ENCODE measurements at regions not wholly inside any gene's neighbourhood (a gene's known extent, or its start where the extent isn't known, plus 50 kb on each side); places are given as distances from the start of the nearest gene placed in this dataset.

GRCh38 chr1:38292969-38293368 lies 246.4 kb upstream of the POU3F1 start:
- ATAC-seq: no peak
- TF ChIP-seq ZNF70 (CRISPR knock-in tag; IDR thresholded peaks at IDR 0.05) (no peak), ARNTL (CRISPR knock-in tag; IDR thresholded peaks at IDR 0.05; ENCODE audit: borderline replicate concordance, low read depth) (no peak), GLIS3 (CRISPR knock-in tag; IDR thresholded peaks at IDR 0.05) (no peak), TCF4 (CRISPR knock-in tag; IDR thresholded peaks at IDR 0.05; ENCODE audit: borderline replicate concordance) (no peak)

GRCh38 chr1:38291906-38292521 lies 245.4 kb upstream of the POU3F1 start:
- no peak for ATAC-seq
- TF ChIP-seq CSDC2 (CRISPR knock-in tag; IDR thresholded peaks at IDR 0.05) (no peak), GLIS3 (CRISPR knock-in tag; IDR thresholded peaks at IDR 0.05) (no peak), ZFP3 (CRISPR knock-in tag; IDR thresholded peaks at IDR 0.05) (no peak), ARNTL (CRISPR knock-in tag; IDR thresholded peaks at IDR 0.05; ENCODE audit: borderline replicate concordance, low read depth) (no peak), SNAI2 (CRISPR knock-in tag; IDR thresholded peaks at IDR 0.05) (no peak), ZNF70 (CRISPR knock-in tag; IDR thresholded peaks at IDR 0.05) (no peak), OSR1 (CRISPR knock-in tag; IDR thresholded peaks at IDR 0.05) (no peak), ISL1 (CRISPR knock-in tag; IDR thresholded peaks at IDR 0.05) (no peak), ZNF8 (CRISPR knock-in tag; IDR thresholded peaks at IDR 0.05) (no peak), ESRRG (CRISPR knock-in tag; IDR thresholded peaks at IDR 0.05) (no peak), PATZ1 (CRISPR knock-in tag; IDR thresholded peaks at IDR 0.05; ENCODE audit: borderline replicate concordance) (no peak), BACH2 (CRISPR knock-in tag; IDR thresholded peaks at IDR 0.05; ENCODE audit: borderline replicate concordance) (no peak)
- TF ChIP-seq, protein P1, sequence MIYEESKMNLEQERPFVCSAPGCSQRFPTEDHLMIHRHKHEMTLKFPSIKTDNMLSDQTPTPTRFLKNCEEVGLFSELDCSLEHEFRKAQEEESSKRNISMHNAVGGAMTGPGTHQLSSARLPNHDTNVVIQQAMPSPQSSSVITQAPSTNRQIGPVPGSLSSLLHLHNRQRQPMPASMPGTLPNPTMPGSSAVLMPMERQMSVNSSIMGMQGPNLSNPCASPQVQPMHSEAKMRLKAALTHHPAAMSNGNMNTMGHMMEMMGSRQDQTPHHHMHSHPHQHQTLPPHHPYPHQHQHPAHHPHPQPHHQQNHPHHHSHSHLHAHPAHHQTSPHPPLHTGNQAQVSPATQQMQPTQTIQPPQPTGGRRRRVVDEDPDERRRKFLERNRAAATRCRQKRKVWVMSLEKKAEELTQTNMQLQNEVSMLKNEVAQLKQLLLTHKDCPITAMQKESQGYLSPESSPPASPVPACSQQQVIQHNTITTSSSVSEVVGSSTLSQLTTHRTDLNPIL (CRISPR knock-in tag; IDR thresholded peaks at IDR 0.05; ENCODE audit: low read depth): no peak
- TF ChIP-seq, protein P2, sequence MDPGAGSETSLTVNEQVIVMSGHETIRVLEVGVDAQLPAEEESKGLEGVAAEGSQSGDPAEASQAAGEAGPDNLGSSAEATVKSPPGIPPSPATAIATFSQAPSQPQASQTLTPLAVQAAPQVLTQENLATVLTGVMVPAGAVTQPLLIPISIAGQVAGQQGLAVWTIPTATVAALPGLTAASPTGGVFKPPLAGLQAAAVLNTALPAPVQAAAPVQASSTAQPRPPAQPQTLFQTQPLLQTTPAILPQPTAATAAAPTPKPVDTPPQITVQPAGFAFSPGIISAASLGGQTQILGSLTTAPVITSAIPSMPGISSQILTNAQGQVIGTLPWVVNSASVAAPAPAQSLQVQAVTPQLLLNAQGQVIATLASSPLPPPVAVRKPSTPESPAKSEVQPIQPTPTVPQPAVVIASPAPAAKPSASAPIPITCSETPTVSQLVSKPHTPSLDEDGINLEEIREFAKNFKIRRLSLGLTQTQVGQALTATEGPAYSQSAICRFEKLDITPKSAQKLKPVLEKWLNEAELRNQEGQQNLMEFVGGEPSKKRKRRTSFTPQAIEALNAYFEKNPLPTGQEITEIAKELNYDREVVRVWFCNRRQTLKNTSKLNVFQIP (CRISPR knock-in tag; IDR thresholded peaks at IDR 0.05; ENCODE audit: borderline replicate concordance, low read depth): no peak
- TF ChIP-seq, protein P3, sequence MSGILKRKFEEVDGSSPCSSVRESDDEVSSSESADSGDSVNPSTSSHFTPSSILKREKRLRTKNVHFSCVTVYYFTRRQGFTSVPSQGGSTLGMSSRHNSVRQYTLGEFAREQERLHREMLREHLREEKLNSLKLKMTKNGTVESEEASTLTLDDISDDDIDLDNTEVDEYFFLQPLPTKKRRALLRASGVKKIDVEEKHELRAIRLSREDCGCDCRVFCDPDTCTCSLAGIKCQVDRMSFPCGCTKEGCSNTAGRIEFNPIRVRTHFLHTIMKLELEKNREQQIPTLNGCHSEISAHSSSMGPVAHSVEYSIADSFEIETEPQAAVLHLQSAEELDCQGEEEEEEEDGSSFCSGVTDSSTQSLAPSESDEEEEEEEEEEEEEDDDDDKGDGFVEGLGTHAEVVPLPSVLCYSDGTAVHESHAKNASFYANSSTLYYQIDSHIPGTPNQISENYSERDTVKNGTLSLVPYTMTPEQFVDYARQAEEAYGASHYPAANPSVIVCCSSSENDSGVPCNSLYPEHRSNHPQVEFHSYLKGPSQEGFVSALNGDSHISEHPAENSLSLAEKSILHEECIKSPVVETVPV (CRISPR knock-in tag; IDR thresholded peaks at IDR 0.05): no peak

DNA sequence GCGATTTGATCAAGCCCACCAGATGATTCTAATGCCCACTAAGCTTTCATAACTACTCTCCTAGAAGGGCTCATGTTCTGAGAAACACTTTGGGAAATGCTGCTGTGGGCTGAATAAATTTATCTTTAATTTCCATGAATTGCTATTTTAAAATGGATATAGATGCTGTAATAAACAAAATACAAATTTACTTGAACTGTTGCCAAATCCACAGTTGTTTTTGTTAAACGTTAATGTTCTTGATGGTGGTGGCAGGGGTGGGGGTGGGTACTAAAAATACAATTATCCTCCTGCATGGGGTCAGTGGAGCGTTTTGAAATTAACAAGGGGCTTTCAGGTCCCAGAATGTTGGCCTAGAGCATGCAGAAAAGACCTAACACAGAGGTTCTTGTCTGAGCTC lies 244.7 kb upstream of the POU3F1 start:
- ATAC-seq: no peak
- no peak for TF ChIP-seq SNAI2 (CRISPR knock-in tag; IDR thresholded peaks at IDR 0.05)
- TF ChIP-seq TOX (CRISPR knock-in tag; IDR thresholded peaks at IDR 0.05; ENCODE audit: borderline replicate concordance): no peak
- TF ChIP-seq, protein P4, sequence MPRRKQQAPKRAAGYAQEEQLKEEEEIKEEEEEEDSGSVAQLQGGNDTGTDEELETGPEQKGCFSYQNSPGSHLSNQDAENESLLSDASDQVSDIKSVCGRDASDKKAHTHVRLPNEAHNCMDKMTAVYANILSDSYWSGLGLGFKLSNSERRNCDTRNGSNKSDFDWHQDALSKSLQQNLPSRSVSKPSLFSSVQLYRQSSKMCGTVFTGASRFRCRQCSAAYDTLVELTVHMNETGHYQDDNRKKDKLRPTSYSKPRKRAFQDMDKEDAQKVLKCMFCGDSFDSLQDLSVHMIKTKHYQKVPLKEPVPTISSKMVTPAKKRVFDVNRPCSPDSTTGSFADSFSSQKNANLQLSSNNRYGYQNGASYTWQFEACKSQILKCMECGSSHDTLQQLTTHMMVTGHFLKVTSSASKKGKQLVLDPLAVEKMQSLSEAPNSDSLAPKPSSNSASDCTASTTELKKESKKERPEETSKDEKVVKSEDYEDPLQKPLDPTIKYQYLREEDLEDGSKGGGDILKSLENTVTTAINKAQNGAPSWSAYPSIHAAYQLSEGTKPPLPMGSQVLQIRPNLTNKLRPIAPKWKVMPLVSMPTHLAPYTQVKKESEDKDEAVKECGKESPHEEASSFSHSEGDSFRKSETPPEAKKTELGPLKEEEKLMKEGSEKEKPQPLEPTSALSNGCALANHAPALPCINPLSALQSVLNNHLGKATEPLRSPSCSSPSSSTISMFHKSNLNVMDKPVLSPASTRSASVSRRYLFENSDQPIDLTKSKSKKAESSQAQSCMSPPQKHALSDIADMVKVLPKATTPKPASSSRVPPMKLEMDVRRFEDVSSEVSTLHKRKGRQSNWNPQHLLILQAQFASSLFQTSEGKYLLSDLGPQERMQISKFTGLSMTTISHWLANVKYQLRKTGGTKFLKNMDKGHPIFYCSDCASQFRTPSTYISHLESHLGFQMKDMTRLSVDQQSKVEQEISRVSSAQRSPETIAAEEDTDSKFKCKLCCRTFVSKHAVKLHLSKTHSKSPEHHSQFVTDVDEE (CRISPR knock-in tag; IDR thresholded peaks at IDR 0.05): no peak
- no peak for TF ChIP-seq ZFP30 (CRISPR knock-in tag; IDR thresholded peaks at IDR 0.05)
- TF ChIP-seq ZFP3 (CRISPR knock-in tag; IDR thresholded peaks at IDR 0.05): no peak
- TF ChIP-seq ZC3H10 (CRISPR knock-in tag; IDR thresholded peaks at IDR 0.05): no peak
- no peak for TF ChIP-seq ESRRG (CRISPR knock-in tag; IDR thresholded peaks at IDR 0.05)
- no peak for TF ChIP-seq RARB (CRISPR knock-in tag; IDR thresholded peaks at IDR 0.05)
- TF ChIP-seq, protein P1 (CRISPR knock-in tag; IDR thresholded peaks at IDR 0.05; ENCODE audit: low read depth): no peak
- no peak for TF ChIP-seq ARNTL (CRISPR knock-in tag; IDR thresholded peaks at IDR 0.05; ENCODE audit: borderline replicate concordance, low read depth)
- TF ChIP-seq GLIS3 (CRISPR knock-in tag; IDR thresholded peaks at IDR 0.05): no peak
- no peak for TF ChIP-seq ZNF565 (CRISPR knock-in tag; conservative IDR thresholded peaks at IDR 0.05; ENCODE audit: low read depth)
- TF ChIP-seq ZNF8 (CRISPR knock-in tag; IDR thresholded peaks at IDR 0.05): no peak
- no peak for TF ChIP-seq ZNF70 (CRISPR knock-in tag; IDR thresholded peaks at IDR 0.05)
- TF ChIP-seq PATZ1 (CRISPR knock-in tag; IDR thresholded peaks at IDR 0.05; ENCODE audit: borderline replicate concordance): no peak
- TF ChIP-seq, protein P2 (CRISPR knock-in tag; IDR thresholded peaks at IDR 0.05; ENCODE audit: borderline replicate concordance, low read depth): no peak
- no peak for TF ChIP-seq BACH2 (CRISPR knock-in tag; IDR thresholded peaks at IDR 0.05; ENCODE audit: borderline replicate concordance)

All from SK-N-SH treated with all-trans-retinoic acid at 6 μM for 48 hours (cell line).